HEK293 (cell line): ENCODE measurements at regions not wholly inside any gene's neighbourhood (a gene's known extent, or its start where the extent isn't known, plus 50 kb on each side); places are given as distances from the start of the nearest gene placed in this dataset.

Source experiments
- CTCF ChIA-PET: fragments of 350-600 bp; formaldehyde crosslinking; extraction: SDS; loops from one replicate; lab custom pipeline; 2021; ENCODE audit warnings: antibody characterized with exemption; lab: Yijun Ruan, JAX
- POLR2A ChIA-PET: fragments of 300-600 bp; formaldehyde crosslinking; extraction: SDS; loops from one replicate; lab custom pipeline; 2020; ENCODE audit warnings: antibody characterized with exemption, inconsistent platforms; lab: Yijun Ruan, JAX
- H3K27ac ChIP-seq: fragments of 200-500 bp; sonication (Bioruptor generic); 2 replicates; pipeline ENCODE4 v1.5.1; 2014; ENCODE audit warnings: low read depth, low read length, control low read depth, inconsistent platforms; ENCODE audit errors: extremely low read depth
- H3K36me3 ChIP-seq, 2 experiments: fragments of 200-500 bp in 1 of 2; sonication (Bioruptor generic) in 1 of 2; 1 replicate in 1 of 2; 2 replicates in 1 of 2; pipeline ENCODE4 v1.5.1; 2014 to 2017; ENCODE audit warnings: inconsistent platforms in 2 of 2, low read length in 2 of 2; ENCODE audit not compliant: control insufficient read depth in 2 of 2, insufficient read depth in 1 of 2
- H3K4me1 ChIP-seq: fragments of 200-500 bp; sonication (Bioruptor generic); 2 replicates; pipeline ENCODE4 v1.5.1; 2014; ENCODE audit warnings: mild to moderate bottlenecking, low read length, inconsistent platforms; ENCODE audit not compliant: control insufficient read depth, insufficient read depth
- H3K4me3 ChIP-seq: 2 replicates; pipeline ENCODE4 v1.5.1; 2011; ENCODE audit warnings: low read depth, mild to moderate bottlenecking, control low read depth, low read length, moderate library complexity
- H3K9me3 ChIP-seq: fragments of 200-500 bp; sonication (Bioruptor generic); 2 replicates; pipeline ENCODE4 v1.5.1; 2014; ENCODE audit warnings: low read depth, low read length, inconsistent platforms; ENCODE audit not compliant: control insufficient read depth, insufficient read depth
- KLF16 ChIP-seq: fragments of 450-650 bp; formaldehyde crosslinking; IDR thresholded peaks from 2 replicates; pipeline ENCODE4 v1.5.1; 2017; ENCODE audit warnings: missing biosample characterization, missing genetic modification characterization
- KLF9 ChIP-seq: fragments of 450-650 bp; formaldehyde crosslinking; IDR thresholded peaks from 2 replicates; pipeline ENCODE4 v1.5.1; 2016; ENCODE audit warnings: missing biosample characterization, missing genetic modification characterization, low read depth
- OSR2 ChIP-seq: fragments of 450-650 bp; formaldehyde crosslinking; IDR thresholded peaks from 2 replicates; pipeline ENCODE4 v1.5.1; 2016; ENCODE audit warnings: missing biosample characterization, missing genetic modification characterization
- OVOL3 ChIP-seq: fragments of 450-650 bp; formaldehyde crosslinking; IDR thresholded peaks from 2 replicates; pipeline ENCODE4 v1.5.1; 2016; ENCODE audit warnings: missing biosample characterization, missing genetic modification characterization
- SP3 ChIP-seq: fragments of 450-650 bp; formaldehyde crosslinking; IDR thresholded peaks from 2 replicates; pipeline ENCODE4 v1.5.1; 2016; ENCODE audit warnings: missing biosample characterization, missing genetic modification characterization
- ZBTB1 ChIP-seq: fragments of 450-650 bp; formaldehyde crosslinking; IDR thresholded peaks from 2 replicates; pipeline ENCODE4 v1.5.1; 2016; ENCODE audit warnings: missing biosample characterization, missing genetic modification characterization
- ZBTB20 ChIP-seq: fragments of 450-650 bp; formaldehyde crosslinking; IDR thresholded peaks from 2 replicates; pipeline ENCODE4 v1.5.1; 2016; ENCODE audit warnings: missing biosample characterization, missing genetic modification characterization
- ZIC2 ChIP-seq: fragments of 450-650 bp; formaldehyde crosslinking; IDR thresholded peaks from 2 replicates; pipeline ENCODE4 v1.5.1; 2016; ENCODE audit warnings: missing biosample characterization, missing genetic modification characterization
- ZNF211 ChIP-seq: fragments of 450-650 bp; formaldehyde crosslinking; IDR thresholded peaks from 2 replicates; pipeline ENCODE4 v1.5.1; 2016; ENCODE audit warnings: low read depth, missing biosample characterization, missing genetic modification characterization
- ZNF398 ChIP-seq: fragments of 450-650 bp; formaldehyde crosslinking; IDR thresholded peaks from 2 replicates; pipeline ENCODE4 v1.5.1; 2017; ENCODE audit warnings: missing biosample characterization, missing genetic modification characterization
- ZNF449 ChIP-seq: fragments of 450-650 bp; formaldehyde crosslinking; IDR thresholded peaks from 2 replicates; pipeline ENCODE4 v1.5.1; 2017; ENCODE audit warnings: missing biosample characterization, mild to moderate bottlenecking, missing genetic modification characterization, moderate library complexity
- ZNF488 ChIP-seq: fragments of 450-650 bp; formaldehyde crosslinking; IDR thresholded peaks from 2 replicates; pipeline ENCODE4 v1.5.1; 2016; ENCODE audit warnings: missing biosample characterization, missing genetic modification characterization
- ZNF561 ChIP-seq: fragments of 450-650 bp; IDR thresholded peaks from 2 replicates; pipeline ENCODE4 v1.5.1; 2018; ENCODE audit warnings: missing biosample characterization, missing genetic modification characterization, borderline replicate concordance
- ZNF623 ChIP-seq: fragments of 450-650 bp; formaldehyde crosslinking; IDR thresholded peaks from 2 replicates; pipeline ENCODE4 v1.5.1; 2016; ENCODE audit warnings: missing biosample characterization, missing genetic modification characterization
- ZNF707 ChIP-seq: fragments of 450-650 bp; formaldehyde crosslinking; IDR thresholded peaks from 2 replicates; pipeline ENCODE4 v1.5.1; 2016; ENCODE audit warnings: missing biosample characterization, missing genetic modification characterization
- ZNF843 ChIP-seq: fragments of 450-650 bp; formaldehyde crosslinking; IDR thresholded peaks from 2 replicates; pipeline ENCODE4 v1.5.1; 2016; ENCODE audit warnings: missing biosample characterization, missing genetic modification characterization
- TF ChIP-seq, protein P1 (sequence below): fragments of 450-650 bp; formaldehyde crosslinking; IDR thresholded peaks from 2 replicates; pipeline ENCODE4 v1.5.1; 2016; ENCODE audit warnings: missing biosample characterization, missing genetic modification characterization
- TF ChIP-seq, protein P2 (sequence below): fragments of 450-650 bp; formaldehyde crosslinking; IDR thresholded peaks from 2 replicates; pipeline ENCODE4 v1.5.1; 2016; ENCODE audit warnings: missing biosample characterization, missing genetic modification characterization
- TF ChIP-seq, protein P3 (sequence below): fragments of 450-650 bp; formaldehyde crosslinking; IDR thresholded peaks from 2 replicates; pipeline ENCODE4 v1.5.1; 2016; ENCODE audit warnings: missing biosample characterization, missing genetic modification characterization, low read depth
- TF ChIP-seq, protein P4 (sequence below): fragments of 450-650 bp; formaldehyde crosslinking; IDR thresholded peaks from 2 replicates; pipeline ENCODE4 v1.5.1; 2016; ENCODE audit warnings: missing biosample characterization, missing genetic modification characterization
- TF ChIP-seq, protein P5 (sequence below): fragments of 450-650 bp; formaldehyde crosslinking; IDR thresholded peaks from 2 replicates; pipeline ENCODE4 v1.5.1; 2016; ENCODE audit warnings: missing biosample characterization, missing genetic modification characterization

GRCh38 chr14:25484906-25485305 lies 435.0 kb upstream of the STXBP6 start:
- ChIA-PET POLR2A (no interaction called here), CTCF (interaction anchor here (1.6 kb wide), 1 partner anchor 53 kb away, joined by 5 read pairs; no protein-coding TSS in a partner anchor)
- no peak for TF ChIP-seq ZNF398 (tag by site-specific recombination)
- TF ChIP-seq ZNF561 (tag by site-specific recombination) = no peak
- TF ChIP-seq, protein P1, sequence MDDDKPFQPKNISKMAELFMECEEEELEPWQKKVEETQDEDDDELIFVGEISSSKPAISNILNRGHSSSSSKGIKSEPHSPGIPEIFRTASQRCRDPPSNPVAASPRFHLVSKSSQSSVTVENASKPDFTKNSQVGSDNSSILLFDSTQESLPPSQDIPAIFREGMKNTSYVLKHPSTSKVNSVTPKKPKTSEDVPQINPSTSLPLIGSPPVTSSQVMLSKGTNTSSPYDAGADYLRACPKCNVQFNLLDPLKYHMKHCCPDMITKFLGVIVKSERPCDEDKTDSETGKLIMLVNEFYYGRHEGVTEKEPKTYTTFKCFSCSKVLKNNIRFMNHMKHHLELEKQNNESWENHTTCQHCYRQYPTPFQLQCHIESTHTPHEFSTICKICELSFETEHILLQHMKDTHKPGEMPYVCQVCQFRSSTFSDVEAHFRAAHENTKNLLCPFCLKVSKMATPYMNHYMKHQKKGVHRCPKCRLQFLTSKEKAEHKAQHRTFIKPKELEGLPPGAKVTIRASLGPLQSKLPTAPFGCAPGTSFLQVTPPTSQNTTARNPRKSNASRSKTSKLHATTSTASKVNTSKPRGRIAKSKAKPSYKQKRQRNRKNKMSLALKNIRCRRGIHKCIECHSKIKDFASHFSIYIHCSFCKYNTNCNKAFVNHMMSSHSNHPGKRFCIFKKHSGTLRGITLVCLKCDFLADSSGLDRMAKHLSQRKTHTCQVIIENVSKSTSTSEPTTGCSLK (tag by site-specific recombination) = no peak
- TF ChIP-seq ZNF211 (tag by site-specific recombination) = no peak
- Histone ChIP-seq H3K4me1 (no peaks in the 10 kb centered on the region), H3K4me3 (no peak overlapping the region), H3K36me3 (no peaks in the 10 kb centered on the region), H3K27ac (no peak overlapping the region), H3K9me3 (no peaks in the 10 kb centered on the region)

DNA sequence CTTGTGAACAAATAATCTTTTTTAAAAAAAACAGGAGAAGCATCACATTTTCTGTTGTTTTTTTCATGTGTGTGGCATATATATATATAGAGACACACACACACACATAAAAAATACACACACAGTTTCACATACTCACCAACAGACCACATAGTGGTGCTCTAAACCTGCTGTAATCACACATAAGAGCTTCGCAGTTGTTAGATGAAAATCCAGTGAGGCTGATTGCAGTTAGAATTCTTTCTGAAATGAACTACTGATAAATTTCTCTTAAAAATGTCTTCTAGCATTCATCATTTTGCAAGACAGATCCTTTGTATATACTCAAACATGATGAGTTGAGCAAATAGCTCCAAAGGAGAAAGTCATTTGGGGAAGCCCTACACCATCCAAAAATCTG lies 434.3 kb upstream of the STXBP6 start:
- Histone ChIP-seq H3K4me3 (no peak overlapping the region), H3K36me3 (no peaks in the 10 kb centered on the region), H3K27ac (no peak overlapping the region)
- CTCF ChIA-PET = interaction anchor here (1.6 kb wide), 1 partner anchor 53 kb away, joined by 5 read pairs; no protein-coding TSS in a partner anchor
- POLR2A ChIA-PET = no interaction called here
- TF ChIP-seq ZNF449 (no peak), ZBTB20 (tag by site-specific recombination) (no peak), ZNF843 (tag by site-specific recombination) (no peak), ZNF707 (tag by site-specific recombination) (no peak), OVOL3 (tag by site-specific recombination) (no peak), SP3 (tag by site-specific recombination) (no peak), ZNF623 (tag by site-specific recombination) (no peak), KLF9 (tag by site-specific recombination) (no peak), ZIC2 (no peak), KLF16 (tag by site-specific recombination) (no peak), OSR2 (tag by site-specific recombination) (no peak), ZNF488 (tag by site-specific recombination) (no peak), ZBTB1 (no peak)
- TF ChIP-seq, protein P2, sequence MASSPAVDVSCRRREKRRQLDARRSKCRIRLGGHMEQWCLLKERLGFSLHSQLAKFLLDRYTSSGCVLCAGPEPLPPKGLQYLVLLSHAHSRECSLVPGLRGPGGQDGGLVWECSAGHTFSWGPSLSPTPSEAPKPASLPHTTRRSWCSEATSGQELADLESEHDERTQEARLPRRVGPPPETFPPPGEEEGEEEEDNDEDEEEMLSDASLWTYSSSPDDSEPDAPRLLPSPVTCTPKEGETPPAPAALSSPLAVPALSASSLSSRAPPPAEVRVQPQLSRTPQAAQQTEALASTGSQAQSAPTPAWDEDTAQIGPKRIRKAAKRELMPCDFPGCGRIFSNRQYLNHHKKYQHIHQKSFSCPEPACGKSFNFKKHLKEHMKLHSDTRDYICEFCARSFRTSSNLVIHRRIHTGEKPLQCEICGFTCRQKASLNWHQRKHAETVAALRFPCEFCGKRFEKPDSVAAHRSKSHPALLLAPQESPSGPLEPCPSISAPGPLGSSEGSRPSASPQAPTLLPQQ (tag by site-specific recombination) = no peak
- TF ChIP-seq, protein P3, sequence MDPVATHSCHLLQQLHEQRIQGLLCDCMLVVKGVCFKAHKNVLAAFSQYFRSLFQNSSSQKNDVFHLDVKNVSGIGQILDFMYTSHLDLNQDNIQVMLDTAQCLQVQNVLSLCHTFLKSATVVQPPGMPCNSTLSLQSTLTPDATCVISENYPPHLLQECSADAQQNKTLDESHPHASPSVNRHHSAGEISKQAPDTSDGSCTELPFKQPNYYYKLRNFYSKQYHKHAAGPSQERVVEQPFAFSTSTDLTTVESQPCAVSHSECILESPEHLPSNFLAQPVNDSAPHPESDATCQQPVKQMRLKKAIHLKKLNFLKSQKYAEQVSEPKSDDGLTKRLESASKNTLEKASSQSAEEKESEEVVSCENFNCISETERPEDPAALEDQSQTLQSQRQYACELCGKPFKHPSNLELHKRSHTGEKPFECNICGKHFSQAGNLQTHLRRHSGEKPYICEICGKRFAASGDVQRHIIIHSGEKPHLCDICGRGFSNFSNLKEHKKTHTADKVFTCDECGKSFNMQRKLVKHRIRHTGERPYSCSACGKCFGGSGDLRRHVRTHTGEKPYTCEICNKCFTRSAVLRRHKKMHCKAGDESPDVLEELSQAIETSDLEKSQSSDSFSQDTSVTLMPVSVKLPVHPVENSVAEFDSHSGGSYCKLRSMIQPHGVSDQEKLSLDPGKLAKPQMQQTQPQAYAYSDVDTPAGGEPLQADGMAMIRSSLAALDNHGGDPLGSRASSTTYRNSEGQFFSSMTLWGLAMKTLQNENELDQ = no peak
- TF ChIP-seq, protein P4, sequence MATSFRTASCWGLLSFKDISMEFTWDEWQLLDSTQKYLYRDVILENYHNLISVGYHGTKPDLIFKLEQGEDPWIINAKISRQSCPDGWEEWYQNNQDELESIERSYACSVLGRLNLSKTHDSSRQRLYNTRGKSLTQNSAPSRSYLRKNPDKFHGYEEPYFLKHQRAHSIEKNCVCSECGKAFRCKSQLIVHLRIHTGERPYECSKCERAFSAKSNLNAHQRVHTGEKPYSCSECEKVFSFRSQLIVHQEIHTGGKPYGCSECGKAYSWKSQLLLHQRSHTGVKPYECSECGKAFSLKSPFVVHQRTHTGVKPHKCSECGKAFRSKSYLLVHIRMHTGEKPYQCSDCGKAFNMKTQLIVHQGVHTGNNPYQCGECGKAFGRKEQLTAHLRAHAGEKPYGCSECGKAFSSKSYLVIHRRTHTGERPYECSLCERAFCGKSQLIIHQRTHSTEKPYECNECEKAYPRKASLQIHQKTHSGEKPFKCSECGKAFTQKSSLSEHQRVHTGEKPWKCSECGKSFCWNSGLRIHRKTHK (tag by site-specific recombination) = no peak
- TF ChIP-seq, protein P5, sequence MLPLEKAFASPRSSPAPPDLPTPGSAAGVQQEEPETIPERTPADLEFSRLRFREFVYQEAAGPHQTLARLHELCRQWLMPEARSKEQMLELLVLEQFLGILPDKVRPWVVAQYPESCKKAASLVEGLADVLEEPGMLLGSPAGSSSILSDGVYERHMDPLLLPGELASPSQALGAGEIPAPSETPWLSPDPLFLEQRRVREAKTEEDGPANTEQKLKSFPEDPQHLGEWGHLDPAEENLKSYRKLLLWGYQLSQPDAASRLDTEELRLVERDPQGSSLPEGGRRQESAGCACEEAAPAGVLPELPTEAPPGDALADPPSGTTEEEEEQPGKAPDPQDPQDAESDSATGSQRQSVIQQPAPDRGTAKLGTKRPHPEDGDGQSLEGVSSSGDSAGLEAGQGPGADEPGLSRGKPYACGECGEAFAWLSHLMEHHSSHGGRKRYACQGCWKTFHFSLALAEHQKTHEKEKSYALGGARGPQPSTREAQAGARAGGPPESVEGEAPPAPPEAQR (tag by site-specific recombination) = no peak
- TF ChIP-seq, all 188 proteins: peak for 0
- Histone ChIP-seq H3K9me3 (no peaks in the 10 kb centered on the region), H3K4me1 (no peaks in the 10 kb centered on the region)
